Dedifferentiated amniotic fluid mesenchymal stem cell (primary cell): ENCODE measurements at regions not wholly inside any gene's neighbourhood (a gene's known extent, or its start where the extent isn't known, plus 50 kb on each side); places are given as distances from the start of the nearest gene placed in this dataset.
"Not testable (repeated sequence)": the region's sequence is repeated elsewhere in the genome, so short reads cannot be mapped to it uniquely, and the experiment has no call there.

ENCODE experiments used
- DNase-seq: peaks from one replicate; pipeline ENCODE4 v3.0.0-alpha.2; 2016; ENCODE audit errors: extremely low spot score

DNA sequence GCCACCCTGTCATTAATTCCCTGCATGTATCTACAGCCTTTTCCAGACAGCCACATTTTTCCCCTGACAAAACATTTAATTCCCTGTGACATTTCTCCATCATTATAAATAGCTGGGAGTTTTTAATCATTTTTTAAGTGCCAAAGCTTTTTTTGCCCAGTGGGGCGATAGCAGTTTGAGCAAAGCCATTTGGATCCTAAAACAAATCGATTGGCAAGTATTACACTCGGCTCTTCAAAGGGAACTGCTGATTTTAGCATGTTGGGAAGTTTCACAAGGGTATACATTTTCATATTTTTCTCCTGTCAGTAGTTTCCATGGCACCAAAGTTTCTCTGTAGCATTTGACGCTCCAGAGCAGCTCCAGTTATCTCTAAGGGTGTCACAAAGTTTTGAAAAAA is 210.8 kb downstream of the HIPK3 start:
- DNase-seq = no peak

DNA sequence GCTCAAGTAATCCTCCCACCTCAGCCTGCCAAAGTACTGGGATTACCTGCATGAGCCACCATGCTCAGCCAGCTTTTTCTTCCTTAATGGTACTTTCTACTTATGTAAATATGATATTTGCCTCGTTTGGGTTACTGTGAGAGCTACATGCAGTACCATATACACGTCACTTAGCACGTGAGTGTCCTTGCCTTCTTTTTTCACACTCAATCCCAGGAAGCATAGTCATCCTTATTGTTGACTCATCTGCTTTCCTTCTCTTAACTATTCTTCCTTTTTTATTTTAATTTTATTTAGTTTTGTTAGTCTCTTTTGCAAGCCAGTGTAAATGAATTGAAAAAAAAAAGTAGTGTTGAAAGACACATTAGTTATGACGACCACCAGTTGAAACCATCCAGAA is 205.9 kb downstream of the HIPK3 start:
- no peak for DNase-seq

DNA sequence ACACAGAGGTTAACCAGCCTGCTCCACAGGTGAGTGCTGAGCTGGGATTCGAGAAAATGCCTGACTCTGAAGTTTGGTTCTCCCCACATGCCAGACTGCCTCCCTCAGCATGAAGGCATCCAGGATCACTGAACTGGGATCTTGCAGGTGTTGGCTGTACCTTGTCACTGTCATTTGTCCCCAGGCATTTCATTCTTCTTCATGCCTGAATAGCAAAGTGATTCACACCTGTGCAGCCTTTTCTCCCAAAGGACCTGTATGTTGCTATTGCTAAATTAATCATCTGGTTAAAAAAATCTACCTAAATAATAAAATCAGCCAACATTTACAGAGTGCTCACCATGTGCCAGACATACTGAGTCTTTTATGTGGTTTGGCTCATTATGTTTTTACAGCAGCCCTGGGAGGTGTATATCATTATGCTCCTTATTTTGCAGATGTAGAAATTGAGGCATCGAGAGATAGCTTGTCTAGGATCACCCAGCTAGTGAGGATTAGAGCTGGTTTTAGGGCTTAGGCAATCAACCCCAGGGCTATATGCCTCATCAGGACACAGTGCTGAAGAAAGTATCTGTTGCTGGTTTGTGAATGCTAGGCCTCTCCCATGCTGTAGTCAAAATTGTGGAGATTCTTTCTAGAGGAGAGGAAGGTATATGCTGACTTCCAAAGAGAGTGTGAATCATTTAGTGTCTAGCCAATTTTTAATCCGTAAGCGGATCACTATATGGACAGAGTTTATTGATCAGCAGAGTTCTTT is 204.4 kb downstream of the HIPK3 start:
- no peak for DNase-seq

DNA sequence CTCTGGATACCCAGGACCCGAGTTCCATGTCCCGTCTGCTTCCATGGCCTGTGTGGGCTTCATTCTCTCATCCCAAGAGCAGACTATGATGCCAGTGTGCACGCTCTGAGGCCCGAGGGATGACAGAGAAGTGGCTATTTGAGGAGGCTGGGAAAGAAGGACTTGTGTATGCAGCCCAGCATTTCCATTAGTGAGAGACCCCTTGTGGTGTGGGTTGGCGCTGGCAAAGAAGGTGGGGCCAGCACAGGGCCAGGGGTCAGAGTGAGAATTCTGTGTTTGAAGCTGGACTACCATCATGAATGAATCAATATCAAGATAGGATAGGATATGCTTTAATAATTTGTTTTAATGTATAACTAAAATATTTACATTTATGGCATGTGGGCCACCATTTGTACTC is 200.8 kb downstream of the HIPK3 start:
- no peak for DNase-seq

DNA sequence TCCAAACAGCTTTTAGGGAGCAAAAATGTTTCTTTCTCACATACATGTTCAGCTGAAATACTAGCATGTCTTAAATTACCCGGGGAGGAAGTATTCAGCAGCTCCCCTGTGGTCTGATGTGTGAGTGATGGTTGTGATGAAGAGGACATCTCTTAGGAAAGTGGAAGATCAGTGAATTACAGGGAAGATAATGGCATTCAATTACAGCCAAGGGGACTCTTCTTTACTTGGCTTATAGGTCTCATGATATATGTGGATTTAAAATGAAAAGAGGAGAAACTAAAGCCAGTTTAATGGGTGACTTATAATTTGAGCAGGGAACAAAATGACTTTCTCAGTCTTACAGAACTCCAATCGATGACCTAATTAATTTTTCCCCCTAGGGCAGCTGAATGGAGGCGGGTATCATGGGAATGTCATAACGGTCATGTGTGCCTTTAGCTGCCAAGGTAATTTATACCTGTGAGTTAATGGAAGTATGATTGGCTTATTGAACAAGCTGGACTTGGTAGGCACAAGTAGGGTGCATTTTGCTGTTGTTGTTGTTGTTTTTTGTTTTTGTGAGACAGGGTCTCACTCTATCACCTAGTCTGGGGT is 198.8 kb downstream of the HIPK3 start:
- no peak for DNase-seq

DNA sequence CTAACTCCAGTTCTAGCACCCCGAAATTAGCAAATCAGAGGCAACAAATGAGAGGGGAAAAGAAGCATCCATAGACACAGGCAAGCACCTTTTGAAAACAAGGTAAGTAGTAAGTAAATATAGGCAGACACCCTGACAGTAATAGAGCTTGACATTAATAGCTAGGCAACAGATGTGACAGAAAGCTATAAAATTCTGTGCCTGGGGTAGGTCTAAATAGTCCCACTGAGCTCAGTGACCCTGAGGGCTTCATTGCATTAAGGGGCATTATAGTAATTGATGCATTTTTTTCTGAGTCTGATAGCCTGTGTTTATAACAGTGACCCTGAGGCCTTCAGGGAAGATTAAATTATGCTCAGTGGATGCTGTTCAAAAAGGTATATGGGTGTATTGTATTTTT is 197.1 kb downstream of the HIPK3 start:
- no peak for DNase-seq

DNA sequence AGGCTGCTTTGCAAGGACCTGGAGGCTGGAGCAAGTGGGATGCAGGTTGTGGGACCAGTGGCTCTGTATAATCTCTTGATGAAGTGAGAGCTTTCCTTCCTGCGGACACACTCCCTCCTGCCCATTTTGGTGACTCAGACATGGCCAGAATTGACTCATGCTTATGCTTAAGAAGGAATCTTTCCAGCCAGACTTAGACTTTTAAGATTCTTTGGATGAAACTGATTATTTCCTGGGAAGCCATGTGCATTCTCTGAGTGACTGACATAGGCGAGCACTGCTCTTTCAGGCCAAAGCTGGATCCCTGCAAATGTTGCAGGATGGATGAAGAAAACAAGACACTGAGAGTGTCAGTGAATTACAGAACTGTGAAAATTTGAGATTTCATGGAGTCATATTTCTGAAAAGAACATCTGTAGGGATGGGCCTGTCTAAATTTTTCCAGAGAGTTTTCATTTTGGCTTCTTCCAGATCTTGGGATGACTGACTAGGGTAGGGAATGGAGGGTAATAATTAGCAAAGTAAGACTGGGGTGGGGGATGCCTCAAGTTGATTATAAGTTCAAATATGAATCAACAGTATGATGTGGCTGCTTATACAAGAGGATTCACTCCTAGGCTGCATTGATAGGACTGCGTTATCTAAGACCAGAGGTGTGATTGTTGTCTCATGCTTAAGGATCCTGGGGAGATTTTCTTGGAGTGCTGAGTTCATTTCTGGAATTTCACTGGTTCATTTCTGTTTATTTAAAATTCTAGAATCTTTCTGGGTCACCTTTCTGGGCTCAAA is 195.8 kb downstream of the HIPK3 start:
- DNase-seq = peak; percentile 87

DNA sequence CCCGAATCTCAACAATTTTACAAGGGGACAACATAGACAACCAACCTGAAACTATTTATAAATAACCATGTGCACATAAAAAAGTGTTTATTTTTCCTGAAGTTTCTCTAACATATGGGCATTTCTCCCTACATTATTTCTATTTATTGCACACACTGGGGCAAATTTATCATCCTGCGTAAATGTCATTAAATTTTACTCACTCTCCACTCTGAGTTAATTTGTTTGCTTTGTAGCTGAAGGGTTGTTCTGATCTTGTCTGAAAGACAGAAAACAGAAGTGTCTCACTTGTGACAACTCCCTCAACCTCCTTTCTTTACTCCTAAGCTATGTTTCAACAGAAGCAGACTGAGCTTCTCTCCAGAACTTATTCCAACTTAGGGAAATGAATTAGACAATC is 194.2 kb downstream of the HIPK3 start:
- no peak for DNase-seq

DNA sequence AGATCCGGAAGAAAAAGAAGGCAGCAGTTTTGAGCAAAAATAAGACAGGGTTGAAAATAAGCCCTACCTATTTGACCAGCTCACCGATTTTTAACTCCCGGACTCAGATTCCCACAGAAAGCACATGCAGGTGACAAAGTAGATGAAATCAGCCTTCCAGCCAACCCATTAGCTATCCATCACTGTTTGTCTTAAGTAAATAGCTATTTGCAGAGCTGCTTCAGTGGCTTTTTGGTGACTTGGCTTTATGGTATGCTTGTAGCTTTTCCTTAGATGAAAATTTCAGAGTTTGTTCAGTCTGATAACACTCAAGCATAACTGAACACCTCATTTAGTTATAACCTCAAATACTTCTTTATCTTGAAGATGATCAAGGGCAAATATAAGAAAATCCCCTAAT is 192.6 kb downstream of the HIPK3 start:
- DNase-seq = no peak

DNA sequence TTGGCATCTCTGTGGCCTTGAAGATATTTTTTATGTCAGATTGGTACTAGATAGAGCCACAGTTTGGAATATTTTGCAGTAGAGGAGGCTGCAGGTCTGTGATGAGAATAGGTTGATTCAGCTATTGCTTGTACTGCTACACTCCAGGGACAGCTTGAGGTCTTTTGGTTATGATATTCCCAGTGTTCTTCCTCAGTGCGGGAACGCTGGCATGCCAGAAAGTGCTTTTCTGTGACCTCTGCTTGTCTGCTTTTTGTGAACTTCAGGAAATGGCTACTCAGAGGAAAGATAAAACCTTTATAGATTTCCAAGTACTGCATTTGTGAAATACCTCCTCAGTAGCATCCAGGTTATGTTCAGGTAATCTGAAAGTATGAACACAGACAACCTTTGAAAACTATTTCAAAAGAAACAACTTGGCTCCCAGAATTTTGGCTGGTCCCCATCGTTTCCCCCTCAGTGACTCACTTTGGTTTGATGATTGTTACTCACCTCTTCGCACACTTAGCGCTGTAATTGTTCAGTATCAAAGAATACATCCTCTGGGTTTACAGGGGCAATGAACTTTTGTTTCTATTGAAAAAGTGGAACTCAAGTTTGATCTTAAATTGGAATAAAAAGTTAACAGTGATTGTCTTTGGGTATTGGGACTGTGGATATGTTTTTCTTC is 191.4 kb downstream of the HIPK3 start:
- no peak for DNase-seq

DNA sequence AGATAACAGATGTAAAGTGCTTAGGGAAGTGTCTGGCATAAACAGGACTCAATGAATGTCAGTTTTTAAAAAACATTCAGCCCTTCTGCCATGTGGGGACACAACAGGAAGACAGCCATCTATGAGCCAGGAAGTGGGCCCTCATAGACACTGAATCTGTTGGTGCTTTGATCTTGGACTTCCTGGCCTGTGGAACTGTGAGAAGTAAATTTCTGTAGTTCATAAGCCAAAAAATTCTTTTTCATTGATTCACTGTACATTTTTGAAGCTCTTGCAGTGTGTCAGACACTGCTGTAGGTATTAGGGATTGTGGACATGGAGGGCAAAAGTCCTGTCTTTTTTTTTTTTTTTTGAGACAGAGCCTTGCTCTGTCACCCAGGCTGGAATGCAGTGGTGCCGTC is 188.6 kb downstream of the HIPK3 start:
- DNase-seq = no peak

DNA sequence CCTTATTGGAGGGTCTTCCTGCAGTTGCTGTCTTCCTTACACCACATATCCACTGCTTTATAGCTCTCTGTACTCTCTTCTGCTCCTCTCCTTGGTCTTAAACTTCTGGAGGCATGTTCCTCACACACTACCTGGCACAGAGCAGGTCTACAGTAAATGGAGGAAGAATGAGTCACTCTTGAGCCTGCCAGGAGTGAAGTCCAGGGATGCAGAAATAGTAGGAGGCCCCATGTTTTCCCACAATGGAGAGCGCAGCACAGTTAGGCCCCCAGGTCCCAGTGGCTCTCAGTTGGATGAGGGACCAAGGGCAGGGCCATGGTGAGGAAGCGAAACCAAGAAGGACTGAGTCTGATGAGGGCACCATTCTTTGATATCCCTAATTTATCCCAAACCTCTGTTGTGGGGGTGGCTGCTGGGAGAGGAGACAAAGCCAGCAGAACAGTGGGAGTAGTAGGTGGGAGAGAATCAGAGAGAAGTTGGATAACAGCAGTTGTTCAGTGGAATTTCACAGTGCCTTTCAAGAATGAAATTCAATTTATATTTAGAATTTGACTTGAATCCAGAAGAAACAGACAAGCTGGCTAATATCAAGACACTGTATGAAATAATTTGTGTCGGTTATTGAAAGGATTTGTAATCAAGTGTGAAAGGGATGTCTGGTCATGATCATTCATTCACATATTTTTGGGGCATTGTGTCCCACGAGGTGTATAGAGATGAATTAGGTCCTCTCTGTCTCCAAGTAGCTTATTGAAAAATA is 187.8 kb downstream of the HIPK3 start:
- no peak for DNase-seq

DNA sequence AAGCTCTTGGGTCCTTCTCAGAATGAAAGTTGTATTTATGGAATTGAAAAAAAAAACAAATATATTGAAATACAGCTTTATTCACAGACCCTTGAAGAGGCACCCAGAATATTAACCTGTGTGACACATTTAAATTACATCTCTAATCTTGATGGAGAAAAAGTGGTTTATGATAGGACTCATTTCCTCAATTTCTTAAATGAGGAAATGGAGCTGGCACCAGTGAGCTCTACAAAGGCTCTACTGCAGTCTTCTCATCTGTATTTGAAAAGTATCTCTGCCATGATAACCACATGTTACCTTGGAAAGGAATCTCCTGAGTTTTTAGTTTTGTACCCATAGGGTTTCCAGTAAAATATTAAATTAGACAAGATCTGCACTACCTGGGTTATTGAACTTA is 186.5 kb downstream of the HIPK3 start:
- no peak for DNase-seq

DNA sequence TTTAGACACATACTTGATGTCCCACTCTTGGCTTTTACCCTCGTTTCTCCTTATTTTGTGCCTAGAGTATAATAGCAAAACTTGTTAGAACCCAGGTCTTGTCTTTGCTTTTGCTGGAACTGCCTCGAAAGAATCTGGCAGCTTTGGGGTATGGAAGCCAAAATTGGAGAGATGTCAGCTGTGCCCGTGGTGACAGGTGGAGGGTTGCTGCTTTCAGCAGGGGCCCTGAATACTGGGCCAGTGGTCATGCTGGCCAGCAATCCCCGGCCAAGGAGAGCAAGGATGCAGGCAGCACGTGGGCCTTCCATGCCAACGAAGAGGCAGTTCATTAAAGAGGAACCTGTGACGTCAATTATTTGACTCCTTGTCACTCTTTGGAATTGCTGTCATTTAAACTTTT is 181.1 kb downstream of the HIPK3 start:
- no peak for DNase-seq

DNA sequence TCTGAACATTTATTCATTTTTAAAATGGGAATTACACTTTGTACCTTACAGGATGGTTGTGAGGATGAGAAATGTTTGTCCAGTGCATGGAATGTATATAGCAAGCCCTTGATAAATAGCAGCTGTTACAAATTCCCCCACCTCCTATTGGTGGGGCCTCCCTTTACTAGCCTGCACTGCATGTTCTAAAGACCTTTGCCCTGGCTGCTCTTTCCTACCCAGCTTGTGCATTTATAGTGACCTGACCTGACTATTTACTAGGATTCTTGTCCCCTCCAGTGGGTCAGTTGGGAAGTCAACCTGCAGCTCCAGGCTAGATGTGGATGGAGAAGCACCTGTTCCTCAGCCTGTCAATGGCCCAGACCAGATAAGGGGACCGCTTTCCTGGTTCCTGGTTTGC is 180.3 kb downstream of the HIPK3 start:
- no peak for DNase-seq

DNA sequence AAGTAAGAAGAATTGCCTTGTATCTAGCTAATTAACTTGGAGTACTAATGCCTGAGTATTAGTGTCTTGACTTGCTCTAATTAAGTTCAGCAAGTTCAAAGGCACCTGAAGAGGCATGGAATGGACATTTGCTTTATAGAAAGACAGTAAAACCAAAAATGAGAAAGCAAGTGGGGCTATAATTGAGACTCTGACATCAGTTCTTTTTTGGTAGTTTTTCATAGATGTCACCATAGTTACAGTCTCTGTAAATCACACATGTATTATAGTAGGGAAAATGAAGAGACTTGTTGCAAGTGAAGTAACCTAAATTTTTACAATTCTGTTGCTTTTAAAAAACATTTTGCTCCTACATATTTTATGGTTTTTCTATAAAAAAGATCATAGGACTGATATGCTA is 178.0 kb downstream of the HIPK3 start:
- DNase-seq = no peak

DNA sequence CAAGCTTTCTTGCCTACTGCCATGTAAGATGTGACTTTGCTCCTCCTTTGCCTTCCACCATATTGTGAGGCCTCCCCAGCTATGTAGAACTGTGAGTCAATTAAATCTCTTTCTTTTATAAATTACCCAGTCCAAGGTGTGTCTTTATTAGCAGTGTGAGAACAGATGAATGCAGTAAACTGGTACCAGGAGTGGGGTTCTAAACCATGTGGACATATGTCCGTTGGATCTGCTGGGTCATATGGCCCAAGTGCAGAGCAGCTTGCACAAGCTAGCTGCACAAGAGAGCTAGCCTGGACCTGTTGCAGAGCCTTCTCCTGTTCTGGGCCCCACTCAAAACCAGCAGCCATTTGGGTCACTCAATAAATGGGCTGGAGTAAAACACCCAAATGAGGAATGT is 177.1 kb downstream of the HIPK3 start:
- DNase-seq = no peak

DNA sequence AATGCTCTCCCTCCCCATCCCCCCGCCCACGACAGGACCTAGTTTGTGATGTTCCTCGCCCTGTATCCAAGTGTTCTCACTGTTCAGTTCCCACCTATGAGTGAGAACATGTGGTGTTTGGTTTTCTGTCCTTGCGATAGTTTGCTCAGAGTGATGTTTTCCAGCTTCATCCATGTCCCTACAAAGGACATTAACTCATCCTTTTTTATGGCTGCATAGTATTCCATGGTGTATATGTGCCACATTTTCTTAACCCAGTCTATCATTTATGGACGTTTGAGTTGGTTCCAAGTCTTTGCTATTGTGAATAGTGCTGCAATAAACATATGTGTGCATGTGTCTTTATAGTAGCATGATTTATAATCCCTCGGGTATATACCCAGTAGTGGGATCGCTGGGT is 171.3 kb downstream of the HIPK3 start:
- not testable (repeated sequence) for DNase-seq

DNA sequence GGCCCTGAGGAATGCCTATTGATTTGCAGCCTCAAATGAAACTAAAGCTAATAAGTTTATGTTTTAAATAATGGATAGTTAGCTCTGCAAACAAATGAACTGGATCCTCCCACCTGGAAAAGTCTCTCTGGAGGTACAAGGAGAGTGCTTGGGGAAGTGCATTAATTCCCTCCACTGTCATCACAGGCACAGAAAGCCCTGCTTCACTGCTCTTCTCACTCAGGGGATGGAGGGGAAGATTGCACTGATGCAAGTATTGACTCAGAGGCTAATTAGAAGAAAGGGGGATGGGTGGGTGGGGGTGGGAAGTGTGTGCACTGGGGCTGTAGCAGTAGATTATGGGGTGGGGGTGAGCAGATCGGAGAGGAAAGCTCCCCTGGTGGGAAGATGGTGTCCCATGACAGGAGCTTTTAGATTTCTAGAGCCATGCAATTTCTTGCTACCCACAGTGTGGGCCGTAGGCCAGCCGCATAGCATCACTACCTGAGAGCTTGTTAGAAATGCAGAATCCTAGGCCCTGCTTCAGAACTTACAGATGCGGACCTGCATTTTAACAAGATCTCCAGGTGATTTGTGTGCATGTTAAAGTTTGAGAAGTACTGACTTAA is 163.9 kb downstream of the HIPK3 start:
- DNase-seq = no peak

DNA sequence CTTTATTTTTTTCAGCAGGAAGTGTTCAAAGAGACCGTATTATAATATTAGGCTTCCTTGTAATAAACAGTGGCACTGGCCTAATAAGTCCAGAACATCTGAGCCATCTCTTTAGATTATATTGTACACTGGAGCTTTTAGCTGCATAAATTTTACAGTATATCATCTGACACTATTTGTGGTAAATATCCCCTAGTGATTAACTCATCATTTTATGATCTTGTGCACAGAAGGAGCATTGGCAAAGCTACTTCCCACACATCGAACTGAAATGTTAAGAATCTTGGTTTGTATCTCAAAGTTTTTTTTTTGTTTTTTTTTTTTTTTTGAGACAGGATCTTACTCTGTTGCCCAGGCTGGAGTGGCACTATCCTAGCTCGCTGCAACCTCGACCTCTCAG is 162.7 kb downstream of the HIPK3 start:
- DNase-seq = no peak

DNA sequence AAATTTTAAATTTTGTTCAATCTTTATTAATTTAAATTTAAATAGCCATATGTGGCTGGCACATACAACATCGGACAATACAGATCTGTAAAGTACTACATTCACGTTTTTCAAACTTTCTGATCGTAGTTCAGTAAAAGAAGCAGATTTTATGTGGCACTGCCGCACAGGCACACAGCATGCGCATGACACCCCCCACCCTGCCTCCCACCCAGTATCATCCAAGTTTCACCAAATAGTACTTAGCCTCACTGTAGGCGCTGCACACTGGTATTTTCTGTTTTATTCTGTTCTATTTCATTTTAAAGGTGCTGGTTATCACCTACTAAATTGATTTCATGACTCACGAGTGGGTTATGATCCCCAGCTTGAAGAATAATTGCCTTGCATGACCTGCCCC is 159.9 kb downstream of the HIPK3 start:
- no peak for DNase-seq
